ENCODE measurements at regions not wholly inside any gene's neighbourhood (a gene's known extent, or its start where the extent isn't known, plus 50 kb on each side); places are given as distances from the start of the nearest gene placed in this dataset.

DNA sequence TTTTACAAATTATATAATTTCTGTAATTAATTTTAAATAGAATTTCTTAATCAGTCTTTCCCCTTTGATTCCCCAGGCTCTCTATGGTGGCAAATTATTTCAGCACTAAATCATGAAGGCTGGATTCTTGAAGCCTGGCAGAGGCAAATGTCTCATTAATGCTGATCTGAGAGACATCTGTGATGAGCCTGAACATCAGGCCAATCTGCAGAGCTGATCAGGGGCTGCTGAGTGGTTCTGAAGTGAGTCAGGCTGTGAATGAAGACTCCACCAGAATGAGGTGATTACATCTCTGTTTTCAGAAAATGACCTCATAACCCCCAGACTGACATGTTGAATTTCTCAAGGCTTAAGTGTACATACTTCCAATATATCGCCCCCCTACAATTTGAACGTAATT lies 124.2 kb upstream of the MIS18BP1 start:
- Histone ChIP-seq H4K20me1 (replicated peaks; ENCODE audit: insufficient read depth) (no peaks in the 10 kb centered on the region), H3K4me2 (no peak overlapping the region), H3K79me2 (replicated peaks; ENCODE audit: insufficient read depth) (no peaks in the 10 kb centered on the region), H3K36me3 (ENCODE audit: insufficient read depth) (no peaks in the 10 kb centered on the region), H3K27ac (ENCODE audit: low read depth) (no peak overlapping the region), H3K27me3 (ENCODE audit: insufficient read depth) (no peaks in the 10 kb centered on the region), H2AFZ (no peak overlapping the region), H3K9me2 (ENCODE audit: insufficient read depth) (no peaks in the 10 kb centered on the region), H3F3A (replicated peaks; ENCODE audit: low read depth) (no peaks in the 10 kb centered on the region), H3K4me1 (ENCODE audit: insufficient read depth) (no peaks in the 10 kb centered on the region), H3K4me3 (no peak overlapping the region)
- Mint-ChIP-seq H3K27ac (no peak overlapping the region), H3K4me1 (peaks cover 6% of the 10 kb centered on the region; the same call in 2 of the 3 replicates), H3K4me3 (no peak overlapping the region), H3K9me3 (no peaks in the 10 kb centered on the region), H3K36me3 (ENCODE audit: low read depth) (no peaks in the 10 kb centered on the region), H3K27me3 (ENCODE audit: insufficient read depth, low read depth, poor library complexity) (peaks cover 1% of the 10 kb centered on the region)
- TF ChIP-seq EZH2 (IDR thresholded peaks at IDR 0.05; ENCODE audit: low read depth, unreplicated experiment) (no peak), EZH2phosphoT487 (IDR thresholded peaks at IDR 0.05; ENCODE audit: unreplicated experiment) (no peak), STAT1 (IDR thresholded peaks at IDR 0.05; ENCODE audit: unreplicated experiment) (no peak), POLR2AphosphoS5 (IDR thresholded peaks at IDR 0.05; ENCODE audit: low read depth) (no peak), ZNF331 (CRISPR knock-in tag; IDR thresholded peaks at IDR 0.05; ENCODE audit: low read depth) (no peak), ZNF114 (CRISPR knock-in tag; IDR thresholded peaks at IDR 0.05) (no peak), CREB1 (CRISPR knock-in tag; IDR thresholded peaks at IDR 0.05; ENCODE audit: low read depth) (no peak), ZNF462 (CRISPR knock-in tag; IDR thresholded peaks at IDR 0.05) (no peak), NANOG (IDR thresholded peaks at IDR 0.05; ENCODE audit: borderline replicate concordance) (no peak), ETS1 (IDR thresholded peaks at IDR 0.05) (no peak)
- TF ChIP-seq, protein P1, sequence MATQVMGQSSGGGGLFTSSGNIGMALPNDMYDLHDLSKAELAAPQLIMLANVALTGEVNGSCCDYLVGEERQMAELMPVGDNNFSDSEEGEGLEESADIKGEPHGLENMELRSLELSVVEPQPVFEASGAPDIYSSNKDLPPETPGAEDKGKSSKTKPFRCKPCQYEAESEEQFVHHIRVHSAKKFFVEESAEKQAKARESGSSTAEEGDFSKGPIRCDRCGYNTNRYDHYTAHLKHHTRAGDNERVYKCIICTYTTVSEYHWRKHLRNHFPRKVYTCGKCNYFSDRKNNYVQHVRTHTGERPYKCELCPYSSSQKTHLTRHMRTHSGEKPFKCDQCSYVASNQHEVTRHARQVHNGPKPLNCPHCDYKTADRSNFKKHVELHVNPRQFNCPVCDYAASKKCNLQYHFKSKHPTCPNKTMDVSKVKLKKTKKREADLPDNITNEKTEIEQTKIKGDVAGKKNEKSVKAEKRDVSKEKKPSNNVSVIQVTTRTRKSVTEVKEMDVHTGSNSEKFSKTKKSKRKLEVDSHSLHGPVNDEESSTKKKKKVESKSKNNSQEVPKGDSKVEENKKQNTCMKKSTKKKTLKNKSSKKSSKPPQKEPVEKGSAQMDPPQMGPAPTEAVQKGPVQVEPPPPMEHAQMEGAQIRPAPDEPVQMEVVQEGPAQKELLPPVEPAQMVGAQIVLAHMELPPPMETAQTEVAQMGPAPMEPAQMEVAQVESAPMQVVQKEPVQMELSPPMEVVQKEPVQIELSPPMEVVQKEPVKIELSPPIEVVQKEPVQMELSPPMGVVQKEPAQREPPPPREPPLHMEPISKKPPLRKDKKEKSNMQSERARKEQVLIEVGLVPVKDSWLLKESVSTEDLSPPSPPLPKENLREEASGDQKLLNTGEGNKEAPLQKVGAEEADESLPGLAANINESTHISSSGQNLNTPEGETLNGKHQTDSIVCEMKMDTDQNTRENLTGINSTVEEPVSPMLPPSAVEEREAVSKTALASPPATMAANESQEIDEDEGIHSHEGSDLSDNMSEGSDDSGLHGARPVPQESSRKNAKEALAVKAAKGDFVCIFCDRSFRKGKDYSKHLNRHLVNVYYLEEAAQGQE (IDR thresholded peaks at IDR 0.05; ENCODE audit: unreplicated experiment), result no peak
- ATAC-seq, result no peak
- DNase-seq (ENCODE audit: low spot score), result no peak

Data from GM23338 (cell line).